Astrocyte of the spinal cord (primary cell): ENCODE measurements at regions not wholly inside any gene's neighbourhood (a gene's known extent, or its start where the extent isn't known, plus 50 kb on each side); places are given as distances from the start of the nearest gene placed in this dataset.
A peak's percentile ranks its signal among the peaks of the same experiment; 100 is the strongest.

Experiments
- DNase-seq: peaks from one replicate; pipeline ENCODE4 v3.0.0; 2011; ENCODE audit warnings: low read depth, low spot score
- H3K4me3 ChIP-seq: 2 replicates; pipeline ENCODE4 v1.5.1; 2011; ENCODE audit warnings: low read depth, mild to moderate bottlenecking, low read length, moderate library complexity
- CTCF ChIP-seq: IDR thresholded peaks from 2 replicates; pipeline ENCODE4 v1.5.1; 2012; ENCODE audit warnings: low read depth, mild to moderate bottlenecking, low read length, inconsistent platforms
- in situ Hi-C: cut with HindIII; loops from 2 replicates; pipeline ENCODE4 v1.10.0; 2017; ENCODE audit warnings: low sequenced_read_pairs

GRCh38 chr6:163786995-163787671 lies 372.6 kb downstream of the QKI start:
- in situ Hi-C loops = no loop called here
- H3K4me3 ChIP-seq = no peak overlapping the region
- TF ChIP-seq CTCF = no peak
- no peak for DNase-seq

- in situ Hi-C loops = no loop called here
- TF ChIP-seq CTCF = no peak
- DNase-seq = no peak
- no peak overlapping the region for H3K4me3 ChIP-seq
Observed at GRCh38 chr6:163782436-163783003, 368.0 kb downstream of the QKI start.

- TF ChIP-seq CTCF = no peak
- in situ Hi-C loops = no loop called here
- no peak overlapping the region for H3K4me3 ChIP-seq
- peak; percentile 56 for DNase-seq
Observed at GRCh38 chr6:163780994-163781393, 366.5 kb downstream of the QKI start.

GRCh38 chr6:163779727-163780284 lies 365.3 kb downstream of the QKI start:
- no peak overlapping the region for H3K4me3 ChIP-seq
- no peak for TF ChIP-seq CTCF
- in situ Hi-C loops = no loop called here
- no peak for DNase-seq

GRCh38 chr6:163777716-163778115 lies 363.2 kb downstream of the QKI start:
- TF ChIP-seq CTCF = no peak
- in situ Hi-C loops = no loop called here
- H3K4me3 ChIP-seq = no peak overlapping the region
- no peak for DNase-seq

GRCh38 chr6:163776906-163777686 lies 362.6 kb downstream of the QKI start:
- TF ChIP-seq CTCF = no peak
- DNase-seq = no peak
- in situ Hi-C loops = no loop called here
- no peak overlapping the region for H3K4me3 ChIP-seq
